GM12875 (cell line): ENCODE measurements at regions not wholly inside any gene's neighbourhood (a gene's known extent, or its start where the extent isn't known, plus 50 kb on each side); places are given as distances from the start of the nearest gene placed in this dataset.

Experiments
- H3K4me3 ChIP-seq: one replicate; pipeline ENCODE4 v1.5.1; 2011; ENCODE audit warnings: low read depth, low read length, control low read depth
- TF ChIP-seq, protein P1 (sequence below): IDR thresholded peaks from 2 replicates; pipeline ENCODE4 v1.5.1; 2011; ENCODE audit warnings: low read depth, mild to moderate bottlenecking, control low read depth, inconsistent platforms, low read length, moderate library complexity, borderline replicate concordance; ENCODE audit not compliant: insufficient read depth

DNA sequence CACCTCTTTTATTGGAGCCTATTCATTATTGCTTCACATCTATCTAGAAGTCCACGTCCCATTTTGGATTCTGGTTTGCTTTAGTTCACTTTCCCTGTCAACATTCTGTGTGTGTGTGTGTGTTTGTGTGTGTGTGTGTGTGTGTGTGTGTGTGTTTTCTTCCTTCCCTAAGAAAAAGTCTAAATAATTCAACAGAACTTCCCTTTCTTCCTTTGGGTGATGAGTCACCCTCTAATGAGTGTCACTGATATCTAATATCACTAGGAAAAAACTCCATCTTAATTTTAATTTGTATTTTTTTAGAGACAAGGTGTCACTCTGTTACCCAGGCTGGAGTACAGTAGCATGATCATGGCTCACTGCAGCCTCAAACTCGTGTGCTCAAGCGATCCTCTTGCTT is 234.2 kb downstream of the TTC8 start:
- TF ChIP-seq, protein P1, sequence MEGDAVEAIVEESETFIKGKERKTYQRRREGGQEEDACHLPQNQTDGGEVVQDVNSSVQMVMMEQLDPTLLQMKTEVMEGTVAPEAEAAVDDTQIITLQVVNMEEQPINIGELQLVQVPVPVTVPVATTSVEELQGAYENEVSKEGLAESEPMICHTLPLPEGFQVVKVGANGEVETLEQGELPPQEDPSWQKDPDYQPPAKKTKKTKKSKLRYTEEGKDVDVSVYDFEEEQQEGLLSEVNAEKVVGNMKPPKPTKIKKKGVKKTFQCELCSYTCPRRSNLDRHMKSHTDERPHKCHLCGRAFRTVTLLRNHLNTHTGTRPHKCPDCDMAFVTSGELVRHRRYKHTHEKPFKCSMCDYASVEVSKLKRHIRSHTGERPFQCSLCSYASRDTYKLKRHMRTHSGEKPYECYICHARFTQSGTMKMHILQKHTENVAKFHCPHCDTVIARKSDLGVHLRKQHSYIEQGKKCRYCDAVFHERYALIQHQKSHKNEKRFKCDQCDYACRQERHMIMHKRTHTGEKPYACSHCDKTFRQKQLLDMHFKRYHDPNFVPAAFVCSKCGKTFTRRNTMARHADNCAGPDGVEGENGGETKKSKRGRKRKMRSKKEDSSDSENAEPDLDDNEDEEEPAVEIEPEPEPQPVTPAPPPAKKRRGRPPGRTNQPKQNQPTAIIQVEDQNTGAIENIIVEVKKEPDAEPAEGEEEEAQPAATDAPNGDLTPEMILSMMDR: no peak

DNA sequence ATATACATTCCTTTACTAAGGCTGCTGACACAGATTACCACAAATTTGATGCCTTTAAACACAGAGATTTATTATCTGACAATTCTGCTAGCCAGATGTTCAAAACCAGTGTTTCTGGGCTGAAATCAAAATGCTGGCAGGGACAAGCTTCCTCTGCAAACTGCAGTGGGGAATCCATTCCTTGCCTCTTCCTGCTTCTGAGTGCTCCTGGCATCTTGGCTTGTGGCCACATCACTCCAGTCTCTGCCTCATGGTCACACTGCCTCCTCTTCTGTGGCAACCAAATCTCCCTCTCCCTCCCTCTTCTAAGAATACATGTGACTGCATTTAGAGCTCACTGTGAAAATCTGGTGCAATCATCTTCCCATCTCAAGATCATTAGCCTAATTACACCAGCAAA is 235.7 kb downstream of the TTC8 start:
- no peak overlapping the region for H3K4me3 ChIP-seq
- TF ChIP-seq, protein P1: no peak

More for the DNA sequence above, 234.2 kb downstream of the TTC8 start:
- no peak overlapping the region for H3K4me3 ChIP-seq

DNA sequence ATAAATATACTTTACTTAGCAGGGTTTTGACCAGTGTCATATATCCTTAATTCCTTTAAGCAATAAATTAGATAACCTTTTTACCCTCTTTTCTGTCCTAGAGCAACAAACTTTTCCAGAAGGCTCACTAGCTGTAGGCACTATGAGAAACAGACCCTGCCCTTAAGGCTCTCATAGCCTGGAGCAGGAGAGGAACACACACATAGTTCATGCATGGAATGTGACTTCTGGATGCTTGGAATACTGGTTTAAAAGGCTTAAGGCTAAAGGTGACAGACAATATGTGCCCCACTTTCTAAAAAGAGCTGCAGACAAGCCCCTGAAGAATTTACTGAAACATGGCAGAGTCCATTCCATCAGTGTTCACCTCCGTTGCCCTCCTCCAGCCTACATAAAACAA is 237.2 kb downstream of the TTC8 start:
- TF ChIP-seq, protein P1: no peak
- H3K4me3 ChIP-seq: no peak overlapping the region

GRCh38 chr14:89065879-89066278 is 241.4 kb downstream of the TTC8 start:
- TF ChIP-seq, protein P1: no peak

GRCh38 chr14:89067293-89067972 is 243.0 kb downstream of the TTC8 start:
- H3K4me3 ChIP-seq: no peak overlapping the region
- TF ChIP-seq, protein P1: no peak

More at GRCh38 chr14:89065879-89066278, 241.4 kb downstream of the TTC8 start:
- no peak overlapping the region for H3K4me3 ChIP-seq

DNA sequence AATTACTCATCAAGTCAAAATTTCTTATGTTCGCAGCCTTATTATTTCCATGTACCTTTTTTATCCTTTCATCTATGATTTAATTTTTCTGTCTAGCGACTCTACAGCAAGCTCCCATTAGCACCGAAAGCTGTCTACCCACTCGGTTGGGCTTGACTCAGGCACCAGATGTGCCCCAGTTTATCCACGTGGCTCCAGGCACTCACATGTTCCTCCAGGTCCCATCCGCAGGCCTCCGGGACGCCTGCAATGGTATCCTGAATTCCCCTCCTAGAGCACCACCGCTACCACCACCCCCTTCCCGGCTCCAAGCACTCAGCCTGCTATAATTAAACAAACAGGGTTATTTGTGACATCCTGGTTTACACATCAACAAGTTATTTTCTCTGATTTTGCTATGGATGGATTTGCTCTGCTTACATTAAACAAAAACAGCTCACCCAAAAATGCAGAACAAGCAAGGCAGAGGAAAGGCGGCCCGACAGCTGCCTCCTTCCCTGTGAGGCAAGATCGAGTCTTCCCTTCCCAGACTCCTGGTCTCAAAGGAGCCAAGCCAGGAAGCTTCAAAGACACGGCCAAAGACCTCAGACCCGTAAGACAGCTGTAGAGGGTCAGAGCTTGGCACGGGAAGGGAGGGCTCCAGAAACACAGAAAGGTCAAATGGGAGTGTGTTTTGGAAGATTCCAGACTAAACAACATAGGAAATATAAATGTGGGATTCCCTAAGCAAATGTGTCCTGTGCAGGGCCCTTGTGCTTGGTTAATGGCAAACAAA is 253.8 kb downstream of the TTC8 start:
- TF ChIP-seq, protein P1: no peak
- no peak overlapping the region for H3K4me3 ChIP-seq

DNA sequence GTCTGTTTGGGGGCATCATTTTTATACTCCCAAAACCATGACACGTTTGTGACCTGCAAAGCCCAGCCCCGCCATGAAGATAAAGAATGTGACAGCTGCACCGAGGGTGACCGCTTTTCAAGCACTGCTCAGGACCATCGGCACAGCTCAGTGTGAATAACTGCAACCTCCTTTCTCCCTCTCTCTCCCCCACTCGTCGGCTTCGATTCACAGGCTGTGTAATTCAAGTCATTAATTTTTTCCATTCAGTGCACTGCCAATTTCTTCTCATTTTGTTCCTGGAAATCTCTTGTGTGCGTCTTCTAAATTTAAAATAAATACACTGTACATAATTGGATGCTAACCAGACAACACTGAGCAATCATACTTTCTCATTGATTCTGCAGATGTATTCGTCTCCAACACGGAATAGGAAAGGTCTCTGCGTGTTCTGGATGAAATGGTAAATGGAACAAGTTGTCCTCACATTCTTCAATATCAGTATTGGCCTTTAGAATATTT is 260.8 kb downstream of the TTC8 start:
- TF ChIP-seq, protein P1: no peak
- no peak overlapping the region for H3K4me3 ChIP-seq
